Left forelimb (tissue), 1 donor: ENCODE measurements at regions not wholly inside any gene's neighbourhood (a gene's known extent, or its start where the extent isn't known, plus 50 kb on each side); places are given as distances from the start of the nearest gene placed in this dataset.

Experiments
- DNase-seq: peaks from one replicate; pipeline ENCODE4 v3.0.0-alpha.2; 2018; ENCODE audit warnings: low spot score

DNA sequence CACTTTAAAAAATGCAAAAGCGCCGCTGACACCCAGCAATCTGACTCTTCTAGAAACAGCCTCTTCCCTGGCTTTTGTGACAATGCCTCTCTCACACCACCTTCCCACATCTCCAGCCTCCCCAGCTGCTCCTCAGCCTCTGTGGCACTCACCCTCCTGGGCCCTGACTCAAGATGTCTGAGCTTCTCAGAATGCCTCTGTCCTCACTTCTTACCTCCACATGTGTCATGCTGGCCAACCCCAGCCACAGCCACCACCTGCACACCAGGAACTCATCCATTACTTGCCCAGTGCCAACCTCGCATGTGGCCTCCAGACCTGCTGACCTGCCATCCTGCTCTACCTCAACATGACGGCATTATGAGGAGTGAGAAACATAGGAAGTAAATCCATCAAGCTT lies 249.8 kb upstream of the RAB6C start:
- DNase-seq, result no peak

DNA sequence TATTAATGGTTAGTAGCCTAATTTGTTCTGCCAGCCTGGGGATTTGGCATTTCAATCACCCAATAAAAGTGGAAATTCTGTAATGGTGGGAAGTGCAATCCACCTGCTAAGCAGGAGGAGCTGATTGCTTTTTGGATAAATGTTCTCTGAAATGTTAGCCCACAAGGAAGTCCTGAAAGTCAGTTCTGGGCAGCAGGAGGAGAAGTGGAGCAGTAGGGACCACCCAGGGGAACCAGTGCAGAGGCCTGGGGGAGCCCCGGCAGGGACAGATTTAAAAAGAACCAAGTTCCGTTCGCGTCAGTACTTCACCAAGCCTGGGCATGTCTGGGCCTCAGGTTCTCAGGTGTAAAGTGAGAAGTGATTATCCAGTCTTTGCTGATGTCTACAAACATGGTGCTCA lies 248.5 kb upstream of the RAB6C start:
- DNase-seq, result no peak

DNA sequence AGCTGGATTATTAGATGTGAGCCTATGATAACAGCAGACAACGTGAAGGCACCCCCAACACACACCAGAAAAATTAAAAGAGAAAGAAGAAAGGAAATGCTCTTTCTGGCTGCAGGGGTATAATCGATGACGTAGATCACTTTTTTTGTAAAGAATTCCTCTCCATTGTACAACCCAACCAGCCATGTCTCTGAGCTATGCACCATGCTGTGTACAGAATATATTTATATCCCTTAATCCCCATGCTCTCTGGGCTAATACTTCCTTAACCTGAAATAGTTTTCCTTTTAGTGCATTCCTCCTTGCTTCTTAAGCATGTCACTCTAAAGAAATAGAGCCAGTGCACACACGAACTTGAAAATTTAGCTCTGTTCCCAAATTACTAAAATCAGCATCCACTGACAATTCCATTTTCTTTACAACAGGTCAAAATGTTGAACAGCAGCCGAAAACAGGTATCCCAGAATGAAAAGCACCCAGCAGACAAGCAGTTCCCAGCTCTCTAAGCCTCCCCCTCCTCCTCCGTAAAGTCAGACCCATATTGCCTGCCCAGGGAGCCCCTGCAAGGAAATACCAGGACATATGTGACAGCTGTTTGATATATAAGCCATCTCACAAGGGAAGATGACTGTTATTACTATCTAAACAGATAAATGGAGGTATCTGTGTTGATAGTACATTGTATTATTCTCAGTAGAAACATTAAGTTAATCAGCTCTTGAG lies 247.4 kb upstream of the RAB6C start:
- no peak for DNase-seq

GRCh38 chr2:129732630-129733026 lies 246.8 kb upstream of the RAB6C start:
- no peak for DNase-seq

DNA sequence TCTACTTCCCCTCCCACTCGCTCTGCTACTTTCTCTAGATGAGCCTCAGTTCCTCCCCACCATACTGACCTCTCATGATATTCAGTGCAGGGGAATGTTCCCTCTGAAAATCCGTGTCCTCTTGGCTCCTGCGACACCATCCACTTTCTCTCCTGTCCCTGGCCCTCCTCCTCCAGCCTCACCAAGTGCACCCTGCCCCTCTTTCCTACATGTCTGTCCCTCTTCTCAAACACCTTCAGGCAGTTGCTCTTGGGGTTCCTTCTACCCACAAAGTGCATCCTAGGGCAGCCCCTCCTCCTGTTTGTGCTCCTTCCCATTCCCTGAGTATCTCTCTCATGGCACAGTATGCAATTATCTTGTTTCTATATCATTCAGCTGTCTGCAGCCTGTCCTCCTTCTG lies 246.4 kb upstream of the RAB6C start:
- DNase-seq, result no peak

DNA sequence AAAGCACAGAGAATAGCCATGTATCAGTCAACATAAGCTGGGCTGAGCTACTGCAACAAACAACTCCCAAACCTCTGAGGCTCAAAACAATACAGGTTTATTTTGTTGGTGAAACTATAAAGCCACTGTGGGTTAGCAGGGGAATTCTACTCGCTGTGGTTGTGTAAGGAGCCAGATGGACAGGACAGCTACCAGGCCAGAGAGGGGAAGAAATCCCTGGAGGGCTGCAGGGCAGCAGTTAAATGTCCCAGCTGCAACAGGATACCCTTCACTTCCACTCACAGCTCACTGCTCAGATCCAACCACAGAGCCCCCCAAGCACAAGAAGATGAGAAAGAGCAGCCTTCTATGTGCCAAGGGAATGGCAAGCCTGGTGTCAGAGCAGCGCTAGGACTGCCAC lies 245.9 kb upstream of the RAB6C start:
- no peak for DNase-seq

DNA sequence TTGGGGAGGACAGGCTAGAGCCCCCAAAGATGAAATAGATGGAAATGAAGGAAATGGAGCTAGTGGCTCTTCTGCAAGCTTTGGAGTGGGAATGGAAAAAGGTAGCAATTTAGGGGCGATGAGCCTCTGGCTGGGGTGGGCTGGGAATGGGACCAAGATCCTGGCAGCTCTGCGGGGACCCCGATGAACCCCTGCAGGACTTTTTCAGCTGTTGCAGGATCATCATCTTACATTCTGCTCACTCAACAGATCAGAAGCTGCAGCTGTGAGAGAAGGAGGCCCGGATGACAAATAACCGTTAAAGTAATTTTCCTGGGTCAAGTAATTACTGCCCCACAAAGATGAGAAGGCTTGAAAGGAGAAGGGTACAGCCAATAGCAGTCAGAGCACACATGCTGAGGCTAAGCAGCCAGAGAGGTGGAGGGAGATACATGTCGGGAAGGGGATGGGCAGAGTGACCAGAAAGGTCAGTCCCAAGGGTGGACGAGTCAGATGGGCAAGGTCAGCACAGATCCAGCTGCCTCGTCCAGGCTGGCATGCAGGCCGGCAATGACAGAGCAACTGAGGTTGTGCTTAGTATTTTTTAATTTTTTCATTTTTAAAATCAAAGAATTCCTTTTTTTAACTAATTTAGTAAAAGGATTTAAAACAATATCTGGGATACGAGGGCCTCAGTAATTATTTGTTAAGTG lies 245.0 kb upstream of the RAB6C start:
- no peak for DNase-seq

- no peak for DNase-seq
Observed at GRCh38 chr2:129735576-129735975, 243.9 kb upstream of the RAB6C start.

DNA sequence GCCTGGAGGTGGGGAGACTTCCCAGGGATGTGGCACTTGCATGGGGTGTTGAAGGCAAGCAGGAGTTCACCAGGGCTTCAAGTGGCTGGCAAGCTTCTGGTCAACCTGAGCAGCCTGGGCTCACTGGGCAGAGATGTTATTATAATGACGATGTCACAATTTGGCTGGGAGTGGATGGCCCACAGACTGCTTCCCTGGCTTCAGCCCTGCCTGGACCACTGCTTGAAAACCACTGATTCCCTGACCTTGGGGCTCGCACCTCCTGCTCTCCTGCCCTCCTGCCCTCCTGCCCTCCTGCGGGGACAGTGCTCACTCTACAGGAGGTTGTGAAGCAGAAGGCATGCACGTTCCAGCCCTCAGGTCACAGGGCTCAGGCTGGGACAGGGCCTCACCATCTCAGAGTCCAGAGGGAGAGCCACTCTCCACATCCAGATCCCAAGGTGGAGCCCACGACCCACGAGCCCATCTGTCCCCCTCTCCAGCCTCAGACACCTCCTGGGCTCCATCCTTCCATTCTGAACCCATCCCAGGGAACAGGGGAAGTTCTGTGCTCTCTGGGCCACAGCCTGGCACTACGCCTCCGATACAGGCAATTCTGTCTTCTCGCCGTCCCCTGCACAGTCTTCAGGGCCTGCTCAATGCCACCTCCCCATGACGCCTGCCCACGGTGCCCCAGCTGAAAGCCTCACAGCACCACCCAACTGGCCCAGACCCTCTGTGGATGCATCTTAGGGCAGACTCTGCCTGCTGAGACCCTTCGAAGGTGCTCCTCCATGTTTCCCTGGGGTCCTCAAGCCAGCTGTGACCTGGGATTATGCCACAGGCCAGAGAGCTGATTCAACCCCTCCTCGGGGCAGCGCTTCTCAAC lies 241.6 kb upstream of the RAB6C start:
- no peak for DNase-seq

DNA sequence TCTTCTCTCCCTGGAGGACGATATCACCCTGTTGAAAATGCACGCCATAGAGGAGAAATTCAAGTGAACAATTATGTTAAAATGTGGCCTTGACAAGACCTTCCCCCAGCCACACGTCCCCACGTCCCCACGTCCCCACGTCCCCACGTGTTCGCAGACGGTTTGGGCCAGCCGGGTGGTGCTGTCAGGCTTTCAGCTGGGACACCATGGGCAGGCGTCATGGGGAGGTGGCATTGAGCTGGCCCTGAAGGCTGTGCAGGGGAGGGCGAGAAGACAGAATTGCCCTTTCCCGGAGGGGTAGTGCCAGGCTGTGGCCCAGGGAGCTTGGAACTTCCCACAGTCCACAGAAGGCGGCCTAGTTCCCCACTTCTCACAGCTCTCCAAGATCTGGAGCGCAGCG lies 240.7 kb upstream of the RAB6C start:
- no peak for DNase-seq

- no peak for DNase-seq
Observed at GRCh38 chr2:129740504-129740903, 239.0 kb upstream of the RAB6C start.

DNA sequence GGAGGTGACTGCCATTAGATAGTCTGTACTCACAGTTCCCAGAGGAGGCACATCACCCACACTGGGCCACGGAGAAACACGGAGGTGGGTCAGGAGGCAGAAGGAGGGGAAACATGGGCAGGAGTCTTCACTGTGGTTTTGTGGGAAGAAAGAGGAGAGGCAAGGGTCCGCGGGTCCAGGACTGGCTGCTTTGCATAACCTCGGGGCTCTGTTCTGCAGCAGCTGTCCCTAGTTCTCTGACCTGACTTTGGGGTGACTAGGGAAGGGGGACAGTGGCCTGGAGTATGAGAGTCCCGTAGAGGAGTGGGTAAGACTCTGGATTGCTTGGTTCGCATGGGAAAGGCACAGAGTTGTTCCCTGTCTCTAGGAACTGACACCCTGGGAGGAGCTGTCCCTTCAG lies 238.3 kb upstream of the RAB6C start:
- DNase-seq, result no peak

- no peak for DNase-seq
Observed at GRCh38 chr2:129741623-129742022, 237.8 kb upstream of the RAB6C start.

- DNase-seq, result no peak
Observed at GRCh38 chr2:129742415-129743180, 236.9 kb upstream of the RAB6C start.

DNA sequence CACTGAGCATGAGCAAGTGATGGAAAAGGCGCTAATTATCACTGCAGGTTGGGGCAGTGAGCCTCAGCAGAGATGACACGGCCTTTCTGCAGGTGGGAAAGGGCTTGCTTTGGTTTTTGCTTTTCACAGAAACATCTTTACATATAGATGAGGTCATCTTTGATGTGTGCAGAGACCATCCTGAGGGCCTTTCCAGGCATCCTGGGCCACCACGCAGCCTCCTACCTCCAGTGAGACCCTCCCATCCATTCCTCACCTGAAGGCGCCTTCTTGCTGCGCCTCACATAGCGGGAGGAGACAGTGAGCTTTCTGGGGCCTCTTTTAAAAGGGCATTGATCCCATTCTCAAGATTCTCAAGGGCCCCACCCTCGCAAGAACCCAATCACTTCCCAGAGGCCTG lies 235.3 kb upstream of the RAB6C start:
- no peak for DNase-seq

DNA sequence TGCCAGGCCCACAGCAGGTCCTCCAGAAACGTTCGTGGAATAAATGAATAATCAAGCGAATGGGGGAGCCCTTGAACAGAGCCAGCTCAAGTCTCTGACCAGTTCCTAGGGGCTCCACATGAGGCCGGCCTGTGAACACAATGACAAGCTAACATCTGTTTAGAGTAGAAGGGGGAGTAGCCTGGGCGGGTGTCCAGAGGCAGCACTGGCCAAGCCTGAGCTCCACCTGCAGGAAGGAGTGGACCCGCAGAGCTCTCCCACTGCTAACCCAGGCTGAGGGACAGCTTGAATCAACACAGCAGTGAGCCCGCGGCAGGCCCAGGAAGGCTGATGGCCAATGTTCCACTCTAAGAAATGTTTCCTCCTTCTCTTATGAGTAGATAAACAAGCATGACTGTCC lies 234.8 kb upstream of the RAB6C start:
- DNase-seq, result peak; percentile 77

- no peak for DNase-seq
Observed at GRCh38 chr2:129747500-129748125, 231.9 kb upstream of the RAB6C start.

GRCh38 chr2:129748250-129748649 lies 231.2 kb upstream of the RAB6C start:
- no peak for DNase-seq

DNA sequence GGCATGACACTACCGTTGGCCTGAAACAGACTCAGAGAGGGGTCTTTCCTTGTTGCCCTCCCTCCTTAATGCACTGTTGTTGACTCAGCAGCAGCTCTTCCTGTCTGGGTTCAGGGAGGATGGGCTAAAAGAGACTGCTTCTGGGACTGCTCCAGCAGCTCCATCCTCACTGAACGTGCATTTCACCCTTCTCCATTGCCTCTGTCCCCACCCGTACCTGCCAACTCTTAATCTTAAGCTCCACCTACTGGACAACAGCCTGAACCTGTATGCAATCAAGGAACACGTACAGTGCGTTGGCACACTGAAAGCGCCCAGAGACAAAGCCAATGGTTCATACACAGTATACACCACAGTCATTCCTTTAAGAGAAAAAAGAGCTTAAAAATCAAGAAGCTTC lies 230.8 kb upstream of the RAB6C start:
- no peak for DNase-seq

DNA sequence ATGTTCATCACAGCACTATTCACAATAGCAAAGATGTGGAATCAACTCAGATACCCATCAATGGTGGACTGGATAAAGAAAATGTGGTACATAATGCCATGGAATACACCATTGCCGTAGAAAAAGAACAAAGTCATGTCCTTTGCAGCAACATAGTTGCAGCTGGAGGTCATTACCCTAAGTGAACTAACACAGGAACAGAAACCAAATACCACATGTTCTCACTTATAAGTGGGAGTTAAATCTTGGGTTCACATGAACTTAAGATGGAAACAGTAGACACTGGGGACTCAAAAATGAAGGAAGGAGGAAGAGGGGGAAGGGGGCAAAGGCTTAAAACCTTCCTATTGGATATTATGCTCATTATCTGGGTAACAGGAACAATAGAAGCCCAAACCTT lies 228.1 kb upstream of the RAB6C start:
- DNase-seq, result no peak

GRCh38 chr2:129752176-129752575 lies 227.3 kb upstream of the RAB6C start:
- no peak for DNase-seq

- DNase-seq, result no peak
Observed at GRCh38 chr2:129752686-129753085, 226.8 kb upstream of the RAB6C start.
